Activated T-cell treated with anti-CD3 and anti-CD28 coated beads for 1 hour (primary cell): ENCODE measurements at regions not wholly inside any gene's neighbourhood (a gene's known extent, or its start where the extent isn't known, plus 50 kb on each side); places are given as distances from the start of the nearest gene placed in this dataset.

Experiments
- DNase-seq: peaks from one replicate; pipeline ENCODE4 v3.0.0-alpha.2; 2020; ENCODE audit warnings: low read depth

DNA sequence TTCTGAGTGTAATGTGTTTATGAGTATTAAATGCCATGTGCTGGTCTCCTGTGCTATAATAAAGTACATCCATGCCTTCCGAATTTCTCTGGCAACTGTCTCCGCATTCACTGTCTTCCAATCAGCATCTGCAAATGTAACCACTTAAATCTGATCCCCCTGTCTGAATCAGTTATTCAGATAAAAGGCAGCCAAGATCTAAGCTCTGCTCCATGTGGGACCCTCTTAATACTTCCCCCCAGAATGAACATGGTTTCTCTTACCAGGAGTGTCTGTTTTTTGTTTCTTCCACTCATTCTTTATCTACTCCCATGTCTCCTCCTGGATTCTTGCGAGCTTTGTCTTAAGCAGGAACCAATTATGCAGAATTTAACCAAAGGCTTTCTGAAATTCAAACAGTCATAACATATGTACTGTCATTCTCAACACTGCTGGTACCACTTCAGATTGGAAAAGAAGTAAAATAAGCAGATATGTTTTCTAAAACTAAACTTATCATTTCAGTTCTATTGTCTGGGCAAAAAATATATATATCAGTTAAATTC lies 996.7 kb upstream of the FLRT2 start:
- no peak for DNase-seq

GRCh38 chr14:84533791-84534190 lies 996.2 kb upstream of the FLRT2 start:
- DNase-seq = no peak

- DNase-seq = no peak
Measured at GRCh38 chr14:84535484-84535883, 994.5 kb upstream of the FLRT2 start.

- DNase-seq = no peak
Measured at GRCh38 chr14:84535976-84536375, 994.0 kb upstream of the FLRT2 start.

DNA sequence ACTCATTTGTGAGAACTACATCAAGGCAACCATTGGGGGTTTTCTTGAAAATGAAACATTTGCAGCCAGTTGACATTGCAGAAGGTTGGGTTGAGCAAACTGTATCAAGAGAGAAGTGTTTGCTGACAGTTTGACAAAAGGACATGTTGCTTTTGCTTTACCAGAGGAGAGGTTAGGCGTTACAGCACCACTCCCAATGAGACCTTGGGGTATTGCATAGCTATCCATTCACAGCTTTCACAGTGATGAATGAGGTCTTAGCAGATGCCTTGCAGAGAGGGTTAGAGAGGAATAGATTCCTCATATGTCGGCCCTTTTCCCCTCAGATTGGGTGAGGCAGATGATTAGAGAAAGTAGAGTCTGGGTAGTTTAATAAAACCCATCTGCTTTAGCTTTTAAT lies 988.9 kb upstream of the FLRT2 start:
- DNase-seq = no peak

DNA sequence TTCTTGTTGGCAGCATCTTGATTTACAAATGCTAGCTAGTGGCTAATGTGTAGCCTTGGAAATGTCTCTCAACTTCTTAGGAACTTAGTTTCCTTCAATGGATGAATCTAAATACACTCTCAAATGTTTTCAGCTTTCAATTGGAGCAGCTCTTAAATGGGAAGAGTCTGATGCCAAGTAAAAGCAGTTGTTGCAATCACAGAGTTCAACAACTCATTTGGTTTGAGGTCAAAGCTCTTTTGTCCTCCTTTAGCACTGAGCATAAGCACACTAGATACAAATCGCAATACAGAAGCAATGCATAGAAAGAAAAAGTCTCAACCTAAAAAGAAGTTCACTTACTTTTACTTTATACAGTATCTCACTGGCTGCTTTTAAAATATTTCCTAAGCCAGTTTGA lies 986.1 kb upstream of the FLRT2 start:
- DNase-seq = no peak

- no peak for DNase-seq
Measured at GRCh38 chr14:84544486-84545131, 985.3 kb upstream of the FLRT2 start.

DNA sequence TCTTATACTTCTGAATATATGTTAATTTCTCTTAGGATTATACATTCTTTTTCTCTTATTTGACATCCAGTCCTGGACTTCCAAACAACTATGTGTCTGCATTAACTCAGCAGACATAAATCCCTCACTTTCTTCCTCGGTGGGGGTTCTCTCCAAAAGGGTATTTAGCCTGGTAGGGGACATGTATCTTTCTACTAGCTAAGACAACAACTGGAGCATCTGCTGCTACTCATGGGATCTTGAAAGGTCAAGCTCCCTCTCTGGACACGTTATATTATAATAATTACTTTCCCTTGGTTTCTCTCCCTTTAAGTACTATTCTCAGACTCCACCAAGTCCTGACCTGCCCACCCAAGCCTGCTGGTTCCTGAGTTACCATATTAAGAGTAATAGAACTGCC lies 983.7 kb upstream of the FLRT2 start:
- no peak for DNase-seq

GRCh38 chr14:84554136-84554535 lies 975.8 kb upstream of the FLRT2 start:
- DNase-seq = no peak

- no peak for DNase-seq
Measured at GRCh38 chr14:84555493-84555892, 974.5 kb upstream of the FLRT2 start.

DNA sequence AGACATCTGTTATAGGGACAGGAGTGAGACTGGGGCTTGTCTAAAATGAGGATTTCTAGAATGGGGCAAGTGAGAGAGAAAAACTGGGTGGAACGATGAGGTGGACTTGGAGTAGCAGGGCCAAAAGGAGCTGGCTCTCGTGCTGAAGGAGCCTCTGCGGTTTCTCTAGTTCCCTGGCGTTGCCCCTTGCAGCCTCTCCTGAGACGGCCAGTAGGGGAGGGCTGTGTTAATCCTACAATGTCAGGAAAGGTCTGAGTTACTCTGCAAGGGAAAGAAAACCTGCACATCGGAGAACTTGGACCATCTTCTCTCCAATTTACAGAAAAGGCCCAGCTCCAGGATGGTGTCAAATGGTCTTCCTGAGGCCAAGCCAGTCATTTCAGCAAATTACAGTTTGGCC lies 963.8 kb upstream of the FLRT2 start:
- DNase-seq = no peak

GRCh38 chr14:84575681-84576080 lies 954.3 kb upstream of the FLRT2 start:
- DNase-seq = no peak

- no peak for DNase-seq
Measured at GRCh38 chr14:84579292-84579691, 950.7 kb upstream of the FLRT2 start.

GRCh38 chr14:84581041-84581440 lies 948.9 kb upstream of the FLRT2 start:
- DNase-seq = no peak

GRCh38 chr14:84584511-84584910 lies 945.4 kb upstream of the FLRT2 start:
- no peak for DNase-seq

- no peak for DNase-seq
Measured at GRCh38 chr14:84591827-84592445, 938.0 kb upstream of the FLRT2 start.

DNA sequence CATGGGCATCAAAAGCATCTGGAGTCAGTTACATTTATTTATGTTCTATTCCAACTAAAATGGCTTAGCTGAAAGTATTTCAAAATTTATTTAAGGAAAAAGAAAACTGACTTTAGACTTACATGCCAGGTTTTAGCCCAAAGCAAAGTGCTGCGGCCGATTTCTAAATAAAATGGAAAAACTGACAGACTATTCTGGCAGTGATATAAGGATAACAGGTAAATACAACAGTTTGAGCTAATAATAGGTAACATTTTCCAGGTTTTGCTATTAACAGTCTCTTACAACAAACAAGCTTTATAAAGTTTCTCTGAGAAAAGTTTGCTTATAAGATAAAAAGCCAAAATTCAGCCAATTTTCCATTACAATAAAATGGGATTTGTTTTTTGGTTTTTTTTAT lies 937.2 kb upstream of the FLRT2 start:
- DNase-seq = no peak

DNA sequence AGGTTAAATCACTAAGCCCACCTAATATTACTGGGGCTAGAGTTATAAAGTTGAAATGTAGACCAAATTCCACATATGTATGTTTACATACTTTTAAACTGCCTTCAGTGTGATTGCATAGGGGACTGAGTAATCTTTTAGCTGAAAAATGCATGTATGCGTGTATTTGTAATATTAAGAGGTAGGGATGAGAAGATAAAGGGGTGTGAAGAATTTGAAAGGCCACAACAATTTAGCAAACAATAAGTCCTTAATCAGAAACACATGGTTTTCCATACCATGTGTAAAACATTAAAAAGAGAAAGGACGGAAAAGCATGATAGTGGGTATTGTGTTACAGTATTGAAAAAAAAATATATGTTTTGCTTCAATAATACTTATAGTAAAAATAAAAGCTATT lies 919.9 kb upstream of the FLRT2 start:
- no peak for DNase-seq

DNA sequence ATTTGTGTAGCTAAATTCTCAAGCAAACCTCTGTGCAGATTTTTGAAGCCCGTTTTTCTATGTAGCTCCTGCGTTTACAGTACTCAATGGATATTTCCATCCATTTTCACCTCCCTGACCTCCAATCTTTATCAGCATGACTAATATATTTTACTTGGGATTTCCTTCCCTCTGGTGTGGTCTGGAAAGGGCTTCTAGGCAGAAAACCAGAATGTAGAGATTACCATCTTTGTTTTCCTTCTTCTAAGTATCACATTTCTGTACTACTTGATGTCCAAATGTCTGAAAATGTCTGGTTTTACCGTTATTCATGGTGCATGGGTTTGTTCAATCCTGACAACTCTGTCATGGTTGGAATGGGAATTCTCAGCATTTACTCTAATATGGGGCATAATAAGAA lies 907.6 kb upstream of the FLRT2 start:
- DNase-seq = no peak

GRCh38 chr14:84643446-84643845 lies 886.5 kb upstream of the FLRT2 start:
- no peak for DNase-seq

GRCh38 chr14:84646786-84647500 lies 883.0 kb upstream of the FLRT2 start:
- DNase-seq = no peak

DNA sequence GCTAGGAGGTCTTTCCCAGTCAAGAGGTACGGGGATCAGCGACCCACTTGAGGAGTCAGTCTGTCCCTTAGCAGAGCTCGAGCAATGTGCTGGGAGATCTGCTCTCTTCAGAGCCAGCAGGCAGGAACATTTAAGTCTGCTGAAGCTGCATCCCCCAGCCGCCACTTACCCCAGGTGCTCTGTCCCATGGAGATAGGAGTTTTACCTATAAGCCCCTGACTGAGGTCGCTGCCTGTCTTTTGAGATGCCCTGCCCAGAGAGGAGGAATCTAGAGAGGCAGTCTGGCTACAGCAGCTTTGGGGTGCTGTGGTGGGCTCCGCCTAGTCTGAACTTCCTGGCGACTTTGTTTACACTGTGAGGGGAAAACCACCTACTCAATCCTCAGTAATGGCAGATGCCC lies 874.9 kb upstream of the FLRT2 start:
- no peak for DNase-seq

DNA sequence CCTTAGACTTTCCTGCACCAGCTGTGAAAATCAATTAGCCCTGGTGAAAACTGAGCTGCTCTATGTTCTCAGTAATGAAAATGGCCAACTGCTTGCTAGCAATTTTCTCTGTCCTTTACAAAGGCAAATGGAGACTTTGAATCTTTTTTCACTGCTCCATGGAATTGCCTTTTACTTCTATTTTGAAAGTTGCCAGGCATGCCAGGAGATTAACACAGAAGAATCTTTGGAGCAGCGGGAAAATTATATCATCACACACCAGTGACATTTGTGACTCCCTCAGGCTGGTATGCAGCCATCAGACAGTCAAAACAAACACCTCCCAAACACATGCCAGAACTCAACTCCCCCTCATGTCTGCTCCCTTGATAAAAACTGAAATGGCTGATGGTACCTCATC lies 872.0 kb upstream of the FLRT2 start:
- DNase-seq = no peak
